Mesothelial cell of epicardium (in vitro differentiated cells): ENCODE measurements at regions not wholly inside any gene's neighbourhood (a gene's known extent, or its start where the extent isn't known, plus 50 kb on each side); places are given as distances from the start of the nearest gene placed in this dataset.

ENCODE experiments used
- DNase-seq, 2 experiments: peaks; one replicate each; pipeline ENCODE4 v3.0.0; 2021; ENCODE audit warnings: low spot score in 2 of 2; ENCODE audit not compliant: unreplicated experiment in 2 of 2
- H3K27ac Mint-ChIP-seq: 2 replicates; pipeline ENCODE4 v1.8.0; 2021; ENCODE audit warnings: mixed read lengths
- H3K27me3 Mint-ChIP-seq: 2 replicates; pipeline ENCODE4 v1.8.0; 2021; ENCODE audit warnings: low read depth, mixed read lengths
- H3K36me3 Mint-ChIP-seq: 2 replicates; pipeline ENCODE4 v1.8.0; 2021; ENCODE audit warnings: mixed read lengths
- H3K4me1 Mint-ChIP-seq: 2 replicates; pipeline ENCODE4 v1.8.0; 2021; ENCODE audit warnings: mixed read lengths
- H3K4me3 Mint-ChIP-seq: 2 replicates; pipeline ENCODE4 v1.8.0; 2021; ENCODE audit warnings: mild to moderate bottlenecking, moderate library complexity, mixed read lengths
- H3K9me3 Mint-ChIP-seq: 2 replicates; pipeline ENCODE4 v1.8.0; 2021; ENCODE audit warnings: mixed read lengths
- CTCF ChIP-seq: fragments of 200-600 bp; sonication (generic); IDR thresholded peaks from one replicate; pipeline ENCODE4 v1.5.0; 2021; ENCODE audit warnings: antibody characterized with exemption; ENCODE audit not compliant: unreplicated experiment

GRCh38 chr6:81613606-81614005 lies 138.9 kb downstream of the TENT5A start:
- TF ChIP-seq CTCF, result no peak
- peak overlapping the region; percentile 20 for H3K4me3 Mint-ChIP-seq
- DNase-seq, result no peak
- no peaks in the 10 kb centered on the region for H3K36me3 Mint-ChIP-seq
- peaks cover 13% of the 10 kb centered on the region for H3K4me1 Mint-ChIP-seq
- no peaks in the 10 kb centered on the region for H3K9me3 Mint-ChIP-seq
- no peaks in the 10 kb centered on the region for H3K27me3 Mint-ChIP-seq
- H3K27ac Mint-ChIP-seq, result peak overlapping the region; percentile 63

GRCh38 chr6:81612136-81612535 lies 140.3 kb downstream of the TENT5A start:
- no peaks in the 10 kb centered on the region for H3K36me3 Mint-ChIP-seq
- no peak for TF ChIP-seq CTCF
- H3K9me3 Mint-ChIP-seq, result no peaks in the 10 kb centered on the region
- H3K27me3 Mint-ChIP-seq, result no peaks in the 10 kb centered on the region
- no peak overlapping the region for H3K4me3 Mint-ChIP-seq
- H3K27ac Mint-ChIP-seq, result no peak overlapping the region
- DNase-seq, result no peak
- H3K4me1 Mint-ChIP-seq, result peaks cover 13% of the 10 kb centered on the region

GRCh38 chr6:81609736-81610135 lies 142.7 kb downstream of the TENT5A start:
- Mint-ChIP-seq H3K27ac (no peak overlapping the region), H3K27me3 (no peaks in the 10 kb centered on the region), H3K4me1 (peaks cover 10% of the 10 kb centered on the region), H3K4me3 (no peak overlapping the region), H3K9me3 (peaks cover 3% of the 10 kb centered on the region), H3K36me3 (no peaks in the 10 kb centered on the region)
- TF ChIP-seq CTCF, result no peak
- no peak for DNase-seq

- peaks cover 12% of the 10 kb centered on the region for H3K9me3 Mint-ChIP-seq
Observed at GRCh38 chr6:81608776-81609175, 143.7 kb downstream of the TENT5A start.

GRCh38 chr6:81606965-81607381 lies 145.5 kb downstream of the TENT5A start:
- Mint-ChIP-seq H3K4me1 (no peaks in the 10 kb centered on the region), H3K27me3 (no peaks in the 10 kb centered on the region), H3K27ac (no peak overlapping the region), H3K36me3 (no peaks in the 10 kb centered on the region), H3K9me3 (peaks cover 16% of the 10 kb centered on the region), H3K4me3 (no peak overlapping the region)
- no peak for DNase-seq
- no peak for TF ChIP-seq CTCF

More at GRCh38 chr6:81608776-81609175, 143.7 kb downstream of the TENT5A start:
- no peaks in the 10 kb centered on the region for H3K36me3 Mint-ChIP-seq
- no peak overlapping the region for H3K27ac Mint-ChIP-seq
- DNase-seq, result no peak
- H3K4me1 Mint-ChIP-seq, result peaks cover 5% of the 10 kb centered on the region
- no peak overlapping the region for H3K4me3 Mint-ChIP-seq
- H3K27me3 Mint-ChIP-seq, result no peaks in the 10 kb centered on the region
- TF ChIP-seq CTCF, result no peak

- no peak for DNase-seq
- TF ChIP-seq CTCF, result no peak
- H3K27me3 Mint-ChIP-seq, result no peaks in the 10 kb centered on the region
- peaks cover 16% of the 10 kb centered on the region for H3K9me3 Mint-ChIP-seq
- no peaks in the 10 kb centered on the region for H3K4me1 Mint-ChIP-seq
- H3K4me3 Mint-ChIP-seq, result no peak overlapping the region
- H3K27ac Mint-ChIP-seq, result no peak overlapping the region
- no peaks in the 10 kb centered on the region for H3K36me3 Mint-ChIP-seq
Observed at GRCh38 chr6:81605526-81605925, 147.0 kb downstream of the TENT5A start.
